GM18517 (cell line): ENCODE measurements at regions not wholly inside any gene's neighbourhood (a gene's known extent, or its start where the extent isn't known, plus 50 kb on each side); places are given as distances from the start of the nearest gene placed in this dataset.

Experiments
- ATAC-seq: cut with Tn5 transposase; IDR thresholded peaks from one replicate; pipeline ENCODE4 v1.9.1; 2021; ENCODE audit warnings: mild to moderate bottlenecking, moderate library complexity; ENCODE audit not compliant: unreplicated experiment

DNA sequence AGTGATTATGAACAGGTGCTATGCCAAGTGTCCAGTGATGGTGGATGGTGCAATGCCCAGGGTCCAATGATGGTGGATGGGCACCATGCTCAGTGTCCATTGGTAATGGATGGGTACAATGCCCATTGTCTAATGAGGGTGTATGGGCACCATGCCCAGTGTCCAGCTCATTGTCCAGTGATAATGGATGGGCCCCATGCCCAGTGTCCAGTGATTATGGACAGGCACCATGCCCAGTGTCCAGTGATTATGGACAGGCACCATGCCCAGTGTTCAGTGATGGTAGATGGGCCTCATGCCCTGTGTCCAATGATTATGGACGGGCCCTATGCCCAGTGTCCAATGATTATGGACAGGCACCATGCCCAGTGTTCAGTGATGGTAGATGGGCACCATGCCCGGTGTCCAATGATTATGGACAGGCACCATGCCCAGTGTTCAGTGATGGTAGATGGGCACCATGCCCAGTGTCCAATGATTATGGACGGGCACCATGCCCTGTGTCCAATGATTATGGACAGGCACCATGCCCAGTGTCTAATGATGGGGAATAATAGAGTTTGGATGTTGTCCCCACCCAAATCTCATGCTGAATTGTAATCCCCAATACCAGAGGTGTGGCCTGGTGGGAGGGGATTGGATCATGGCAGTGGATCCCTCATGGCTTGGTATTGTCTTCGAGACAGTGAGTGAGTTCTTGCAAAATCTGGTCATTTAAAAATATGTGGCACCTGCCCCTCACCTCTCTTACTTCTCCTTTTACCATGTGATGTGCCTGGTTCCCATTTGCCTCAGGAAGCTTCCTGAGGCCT is 87.8 kb downstream of the ANKRD10 start:
- no peak for ATAC-seq
